ENCODE measurements at regions not wholly inside any gene's neighbourhood (a gene's known extent, or its start where the extent isn't known, plus 50 kb on each side); places are given as distances from the start of the nearest gene placed in this dataset.

DNA sequence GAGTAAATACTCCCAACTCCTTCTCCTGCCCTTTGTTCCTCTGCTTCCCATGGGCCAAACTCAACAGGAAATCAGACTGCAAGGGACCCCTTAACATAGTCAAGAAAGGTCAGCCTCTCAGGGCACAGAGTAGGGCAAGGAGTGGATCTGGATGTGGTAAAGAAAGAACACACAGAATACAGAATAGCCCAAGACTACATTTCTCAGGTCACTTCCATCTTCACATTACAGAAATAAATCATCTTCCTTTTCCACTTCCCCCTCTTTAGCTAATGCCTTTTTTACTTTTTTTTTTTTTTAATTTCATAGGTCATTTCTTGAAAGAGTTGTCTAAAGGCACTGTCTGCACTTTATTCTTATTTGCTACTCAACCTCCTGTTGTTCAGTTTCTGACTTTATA, 558.3 kb downstream of the TNS1 start:
- no peak overlapping the region for H3K4me3 Mint-ChIP-seq (ENCODE audit: unreplicated experiment)

DNA sequence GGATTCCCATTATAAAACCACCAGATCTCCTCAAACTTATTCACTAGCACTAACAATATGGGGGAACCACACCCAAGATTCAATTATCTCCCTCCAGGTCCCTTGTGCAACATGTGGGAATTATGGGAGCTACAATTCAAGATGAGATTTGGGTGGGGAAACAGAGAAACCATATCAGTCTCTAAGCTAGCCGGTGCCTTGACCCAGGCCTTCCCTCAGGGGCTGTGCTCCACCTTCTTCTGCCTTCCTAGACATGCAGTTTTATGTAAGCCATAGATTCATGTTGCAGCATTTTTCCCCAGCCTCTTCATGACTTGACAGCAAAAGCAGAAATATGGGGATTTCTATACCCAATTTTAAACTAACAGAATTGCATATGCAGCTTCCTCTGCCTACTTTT, 559.2 kb downstream of the TNS1 start:
- Mint-ChIP-seq H3K9me3 (ENCODE audit: unreplicated experiment) (no peaks in the 10 kb centered on the region), H3K4me3 (ENCODE audit: unreplicated experiment) (no peak overlapping the region), H3K4me1 (ENCODE audit: unreplicated experiment) (no peaks in the 10 kb centered on the region), H3K27me3 (ENCODE audit: unreplicated experiment) (no peaks in the 10 kb centered on the region), H3K36me3 (ENCODE audit: low read depth, unreplicated experiment) (no peaks in the 10 kb centered on the region), H3K27ac (ENCODE audit: unreplicated experiment) (no peak overlapping the region)
- DNase-seq (ENCODE audit: low spot score), result no peak
- TF ChIP-seq, protein P1, sequence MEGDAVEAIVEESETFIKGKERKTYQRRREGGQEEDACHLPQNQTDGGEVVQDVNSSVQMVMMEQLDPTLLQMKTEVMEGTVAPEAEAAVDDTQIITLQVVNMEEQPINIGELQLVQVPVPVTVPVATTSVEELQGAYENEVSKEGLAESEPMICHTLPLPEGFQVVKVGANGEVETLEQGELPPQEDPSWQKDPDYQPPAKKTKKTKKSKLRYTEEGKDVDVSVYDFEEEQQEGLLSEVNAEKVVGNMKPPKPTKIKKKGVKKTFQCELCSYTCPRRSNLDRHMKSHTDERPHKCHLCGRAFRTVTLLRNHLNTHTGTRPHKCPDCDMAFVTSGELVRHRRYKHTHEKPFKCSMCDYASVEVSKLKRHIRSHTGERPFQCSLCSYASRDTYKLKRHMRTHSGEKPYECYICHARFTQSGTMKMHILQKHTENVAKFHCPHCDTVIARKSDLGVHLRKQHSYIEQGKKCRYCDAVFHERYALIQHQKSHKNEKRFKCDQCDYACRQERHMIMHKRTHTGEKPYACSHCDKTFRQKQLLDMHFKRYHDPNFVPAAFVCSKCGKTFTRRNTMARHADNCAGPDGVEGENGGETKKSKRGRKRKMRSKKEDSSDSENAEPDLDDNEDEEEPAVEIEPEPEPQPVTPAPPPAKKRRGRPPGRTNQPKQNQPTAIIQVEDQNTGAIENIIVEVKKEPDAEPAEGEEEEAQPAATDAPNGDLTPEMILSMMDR (IDR thresholded peaks at IDR 0.05; ENCODE audit: unreplicated experiment), result no peak

More for the DNA sequence above, 558.3 kb downstream of the TNS1 start:
- no peaks in the 10 kb centered on the region for H3K9me3 Mint-ChIP-seq (ENCODE audit: unreplicated experiment)
- no peaks in the 10 kb centered on the region for H3K36me3 Mint-ChIP-seq (ENCODE audit: low read depth, unreplicated experiment)
- TF ChIP-seq, protein P1 (IDR thresholded peaks at IDR 0.05; ENCODE audit: unreplicated experiment), result no peak
- no peak for DNase-seq (ENCODE audit: low spot score)
- H3K4me1 Mint-ChIP-seq (ENCODE audit: unreplicated experiment), result no peaks in the 10 kb centered on the region
- no peak overlapping the region for H3K27ac Mint-ChIP-seq (ENCODE audit: unreplicated experiment)
- H3K27me3 Mint-ChIP-seq (ENCODE audit: unreplicated experiment), result no peaks in the 10 kb centered on the region

DNA sequence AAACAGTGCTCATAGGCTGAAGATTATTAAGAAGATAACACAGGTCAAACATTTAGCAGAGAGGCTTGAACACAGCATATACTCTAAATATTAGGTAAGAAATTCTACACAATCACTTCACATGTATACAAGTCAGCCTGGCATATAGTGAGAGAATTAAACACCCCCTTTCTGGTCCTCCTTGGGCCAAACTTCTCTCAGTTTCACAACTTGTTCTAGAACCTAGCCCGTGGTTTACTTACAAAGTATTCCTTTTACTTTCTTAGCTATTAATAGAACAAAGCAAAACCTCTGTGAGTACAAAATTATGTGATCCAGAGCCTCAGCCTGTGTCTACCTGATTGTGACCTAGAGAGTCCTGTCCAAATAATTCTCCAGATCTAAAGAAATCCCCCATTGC, 562.8 kb downstream of the TNS1 start:
- H3K36me3 Mint-ChIP-seq (ENCODE audit: low read depth, unreplicated experiment), result no peaks in the 10 kb centered on the region
- H3K4me1 Mint-ChIP-seq (ENCODE audit: unreplicated experiment), result peaks cover 2% of the 10 kb centered on the region
- no peaks in the 10 kb centered on the region for H3K9me3 Mint-ChIP-seq (ENCODE audit: unreplicated experiment)
- no peaks in the 10 kb centered on the region for H3K27me3 Mint-ChIP-seq (ENCODE audit: unreplicated experiment)
- TF ChIP-seq, protein P1 (IDR thresholded peaks at IDR 0.05; ENCODE audit: unreplicated experiment), result no peak
- DNase-seq (ENCODE audit: low spot score), result no peak
- H3K4me3 Mint-ChIP-seq (ENCODE audit: unreplicated experiment), result no peak overlapping the region
- no peak overlapping the region for H3K27ac Mint-ChIP-seq (ENCODE audit: unreplicated experiment)

DNA sequence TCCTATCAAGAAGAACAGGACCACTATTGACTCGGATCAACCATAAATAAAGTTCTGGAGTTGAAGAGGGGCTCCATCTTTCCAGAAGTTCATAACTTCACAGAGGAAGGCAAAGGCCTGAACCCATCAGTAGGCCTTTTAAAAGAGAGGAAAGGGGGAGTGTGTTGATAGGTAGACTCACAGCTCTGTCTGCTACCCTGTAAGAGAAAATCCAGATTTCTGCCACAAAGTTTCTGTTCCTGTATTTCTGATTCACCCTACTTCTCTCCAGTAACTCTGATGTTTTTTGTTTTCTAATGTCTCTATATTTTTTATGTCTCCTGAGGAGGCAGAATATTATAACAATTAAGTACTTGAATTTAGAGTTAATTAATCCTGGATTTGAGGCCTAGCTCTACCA, 564.0 kb downstream of the TNS1 start:
- DNase-seq (ENCODE audit: low spot score), result no peak
- H3K4me1 Mint-ChIP-seq (ENCODE audit: unreplicated experiment), result peaks cover 11% of the 10 kb centered on the region
- TF ChIP-seq, protein P1 (IDR thresholded peaks at IDR 0.05; ENCODE audit: unreplicated experiment), result no peak
- no peaks in the 10 kb centered on the region for H3K9me3 Mint-ChIP-seq (ENCODE audit: unreplicated experiment)
- H3K4me3 Mint-ChIP-seq (ENCODE audit: unreplicated experiment), result no peak overlapping the region
- H3K27me3 Mint-ChIP-seq (ENCODE audit: unreplicated experiment), result no peaks in the 10 kb centered on the region
- no peaks in the 10 kb centered on the region for H3K36me3 Mint-ChIP-seq (ENCODE audit: low read depth, unreplicated experiment)
- H3K27ac Mint-ChIP-seq (ENCODE audit: unreplicated experiment), result no peak overlapping the region

DNA sequence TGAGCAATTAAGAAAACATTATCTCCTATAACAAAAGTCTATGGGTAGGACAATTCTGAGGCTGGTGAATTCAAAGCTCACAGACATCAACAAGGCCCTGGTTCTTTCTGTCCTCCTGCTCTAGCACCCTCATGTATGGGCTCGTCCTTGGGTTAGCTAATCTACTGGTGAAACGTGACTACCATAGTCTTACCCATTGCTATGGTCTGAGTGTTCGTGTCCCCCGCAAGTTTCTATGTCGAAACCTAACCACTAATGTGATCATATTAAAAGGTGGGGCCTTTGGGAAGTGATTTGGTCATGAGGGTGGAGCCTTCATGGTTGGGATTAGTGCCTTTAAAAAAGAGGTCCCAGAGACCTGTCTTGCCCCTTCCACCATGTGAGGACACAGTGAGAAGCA, 564.7 kb downstream of the TNS1 start:
- TF ChIP-seq, protein P1 (IDR thresholded peaks at IDR 0.05; ENCODE audit: unreplicated experiment), result no peak
- no peaks in the 10 kb centered on the region for H3K36me3 Mint-ChIP-seq (ENCODE audit: low read depth, unreplicated experiment)
- H3K4me3 Mint-ChIP-seq (ENCODE audit: unreplicated experiment), result no peak overlapping the region
- no peaks in the 10 kb centered on the region for H3K9me3 Mint-ChIP-seq (ENCODE audit: unreplicated experiment)
- no peak for DNase-seq (ENCODE audit: low spot score)
- peaks cover 15% of the 10 kb centered on the region for H3K4me1 Mint-ChIP-seq (ENCODE audit: unreplicated experiment)
- H3K27me3 Mint-ChIP-seq (ENCODE audit: unreplicated experiment), result no peaks in the 10 kb centered on the region
- no peak overlapping the region for H3K27ac Mint-ChIP-seq (ENCODE audit: unreplicated experiment)
